Stimulated activated naive B cell treated with anti-CD40 and anti-IgM and Interleukin-4, amounts not matched to agents 10 μg/mL and 1 μg/mL and 100 μg/mL, for 72 hours (primary cell): ENCODE measurements at regions not wholly inside any gene's neighbourhood (a gene's known extent, or its start where the extent isn't known, plus 50 kb on each side); places are given as distances from the start of the nearest gene placed in this dataset.

ENCODE experiments used
- ATAC-seq, 2 donors: fragments of 150-1000 bp; cut with Tn5 transposase; replicated peaks; 2 replicates each; pipeline ENCODE4 v1.10.0; 2021; ENCODE audit warnings: moderate library complexity in 1 of 2
- DNase-seq: peaks from one replicate; pipeline ENCODE4 v3.0.0; 2021
- H3K27ac Mint-ChIP-seq: one replicate; pipeline ENCODE4 v1.8.0; 2022; ENCODE audit warnings: mild to moderate bottlenecking, mixed read lengths
- H3K27me3 Mint-ChIP-seq, 2 donors: one replicate each; pipeline ENCODE4 v1.8.0; 2022; ENCODE audit warnings: mixed read lengths in 2 of 2
- H3K36me3 Mint-ChIP-seq, 2 donors: one replicate each; pipeline ENCODE4 v1.8.0; 2022; ENCODE audit warnings: mixed read lengths in 2 of 2, mild to moderate bottlenecking in 1 of 2
- H3K4me1 Mint-ChIP-seq, 2 donors: one replicate each; pipeline ENCODE4 v1.8.0; 2022; ENCODE audit warnings: mixed read lengths in 2 of 2, mild to moderate bottlenecking in 1 of 2
- H3K4me3 Mint-ChIP-seq, 2 donors: one replicate each; pipeline ENCODE4 v1.8.0; 2022; ENCODE audit warnings: mild to moderate bottlenecking in 2 of 2, mixed read lengths in 2 of 2, moderate library complexity in 1 of 2
- H3K9me3 Mint-ChIP-seq, 2 donors: one replicate each; pipeline ENCODE4 v1.8.0; 2022; ENCODE audit warnings: mixed read lengths in 2 of 2, mild to moderate bottlenecking in 1 of 2

DNA sequence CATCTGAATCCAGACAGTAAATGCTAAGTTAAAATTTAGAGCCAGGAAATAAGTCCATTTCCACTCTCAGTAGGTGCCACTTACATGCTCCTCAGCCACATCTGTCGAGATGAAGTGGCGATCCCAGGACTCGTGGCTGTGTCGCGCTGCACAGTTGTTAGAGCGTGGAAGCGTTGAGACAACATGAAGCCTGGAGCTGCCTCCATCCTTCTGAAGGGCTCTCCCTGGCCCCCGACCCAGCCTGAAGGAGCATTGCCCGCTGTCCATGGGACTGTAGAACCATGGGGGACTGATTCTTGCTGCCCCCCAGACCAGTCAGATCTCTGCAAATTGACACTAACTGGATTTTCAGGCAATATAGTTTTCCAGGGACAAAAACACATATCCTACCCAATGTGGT is 58.9 kb downstream of the IRX1 start:
- Mint-ChIP-seq H3K27me3 (no peaks in the 10 kb centered on the region), H3K9me3 (peaks cover 0 to 3% of the 10 kb centered on the region in 2 donors), H3K27ac (no peak overlapping the region), H3K36me3 (no peaks in the 10 kb centered on the region), H3K4me1 (no peaks in the 10 kb centered on the region), H3K4me3 (no peak overlapping the region)
- no peak for ATAC-seq
- DNase-seq: no peak

DNA sequence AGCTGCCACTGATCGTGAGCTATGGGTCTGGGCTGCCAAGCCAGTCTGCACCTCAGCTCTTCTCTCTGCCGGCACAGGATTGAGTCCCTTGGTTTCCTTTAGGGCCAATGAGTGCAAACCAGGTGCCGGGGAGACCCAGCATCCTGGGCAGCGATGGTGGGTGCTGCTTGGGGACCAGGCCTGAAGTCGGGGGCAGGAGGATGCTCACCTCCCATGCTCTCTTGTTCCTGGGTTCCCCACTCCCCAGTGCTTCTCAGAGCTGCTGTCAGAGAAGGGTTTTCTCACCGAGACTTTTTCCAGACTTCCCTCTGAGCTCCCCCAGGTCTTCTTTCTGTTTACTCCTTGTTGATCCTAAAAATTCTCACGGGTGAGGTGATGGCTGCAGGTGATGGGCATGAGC is 61.2 kb downstream of the IRX1 start:
- ATAC-seq: no peak
- no peaks in the 10 kb centered on the region for H3K36me3 Mint-ChIP-seq
- no peak for DNase-seq
- no peaks in the 10 kb centered on the region for H3K9me3 Mint-ChIP-seq
- H3K27ac Mint-ChIP-seq: no peak overlapping the region
- no peaks in the 10 kb centered on the region for H3K4me1 Mint-ChIP-seq
- H3K4me3 Mint-ChIP-seq: no peak overlapping the region
- H3K27me3 Mint-ChIP-seq: no peaks in the 10 kb centered on the region

DNA sequence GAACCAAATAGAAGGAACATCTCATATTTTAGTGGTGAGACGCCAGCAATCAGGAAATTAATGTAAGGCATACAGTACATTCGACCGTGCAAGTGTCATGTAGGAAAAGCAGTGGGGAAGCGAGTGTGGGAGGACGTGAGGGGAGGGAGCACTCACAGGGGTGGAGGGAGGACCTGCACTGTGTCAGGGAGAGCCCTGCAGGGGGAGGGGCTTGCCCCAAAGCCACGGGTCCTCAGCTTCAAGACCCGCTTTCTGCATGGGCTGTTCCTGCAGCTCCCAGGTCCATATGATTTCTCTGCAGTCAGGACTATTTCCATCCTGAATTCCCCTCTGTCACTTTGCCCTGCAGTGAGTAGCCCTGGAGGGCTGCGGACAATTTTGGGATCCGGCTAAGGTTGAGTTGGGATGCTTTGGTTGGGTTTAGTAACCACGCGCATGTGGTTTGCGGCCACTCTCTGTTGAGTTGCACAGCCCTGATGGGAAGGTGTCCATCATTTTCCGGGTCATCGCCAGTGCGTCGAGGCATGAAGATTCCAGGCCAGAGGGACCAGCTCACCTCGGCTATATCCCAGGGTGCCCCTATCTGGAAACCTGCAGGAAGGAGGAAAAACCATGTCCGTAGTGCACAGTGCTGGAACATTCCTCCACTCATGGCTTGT is 61.9 kb downstream of the IRX1 start:
- no peaks in the 10 kb centered on the region for H3K27me3 Mint-ChIP-seq
- no peak for ATAC-seq
- H3K36me3 Mint-ChIP-seq: no peaks in the 10 kb centered on the region
- no peak overlapping the region for H3K4me3 Mint-ChIP-seq
- DNase-seq: no peak
- no peak overlapping the region for H3K27ac Mint-ChIP-seq
- no peaks in the 10 kb centered on the region for H3K9me3 Mint-ChIP-seq
- no peaks in the 10 kb centered on the region for H3K4me1 Mint-ChIP-seq

DNA sequence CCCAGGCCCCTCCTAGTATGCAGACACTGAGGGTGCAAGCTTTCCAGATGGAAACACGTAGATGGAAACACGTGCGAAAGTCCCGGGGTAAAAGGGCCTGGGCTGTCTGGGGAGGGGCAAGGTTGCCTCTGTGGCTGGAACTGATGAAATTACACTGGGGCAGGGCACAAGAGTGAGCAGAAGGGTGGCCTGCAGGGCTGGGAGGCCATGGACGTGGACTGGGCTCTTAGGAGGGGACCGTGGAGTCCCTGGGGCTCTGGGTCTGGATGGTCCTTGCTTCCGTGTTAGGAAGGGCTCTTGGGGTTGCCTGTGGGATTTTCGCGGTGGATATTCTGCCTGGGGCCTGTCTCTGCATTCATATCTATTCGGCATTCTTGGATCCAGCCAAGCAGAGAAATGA is 63.3 kb downstream of the IRX1 start:
- DNase-seq: no peak
- no peak for ATAC-seq
- Mint-ChIP-seq H3K4me1 (no peaks in the 10 kb centered on the region), H3K27ac (no peak overlapping the region), H3K27me3 (no peaks in the 10 kb centered on the region), H3K36me3 (no peaks in the 10 kb centered on the region), H3K4me3 (no peak overlapping the region), H3K9me3 (peaks cover 0 to 2% of the 10 kb centered on the region in 2 donors)

DNA sequence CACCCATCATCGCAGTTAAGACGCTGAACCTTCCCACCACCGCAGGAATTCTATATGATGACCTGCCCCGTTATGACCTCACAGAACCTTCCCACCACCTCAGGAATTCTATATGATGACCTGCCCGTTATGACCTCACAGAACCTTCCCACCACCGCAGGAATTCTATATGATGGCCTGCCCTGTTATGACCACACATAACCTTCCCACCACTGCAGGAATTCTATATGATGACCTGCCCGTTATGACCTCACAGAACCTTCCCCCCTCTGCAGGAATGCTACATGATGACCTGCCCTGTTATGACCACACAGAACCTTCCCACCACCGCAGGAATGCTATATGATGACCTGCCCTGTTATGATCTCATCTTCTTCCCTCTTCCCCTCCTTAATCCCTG is 64.3 kb downstream of the IRX1 start:
- no peaks in the 10 kb centered on the region for H3K4me1 Mint-ChIP-seq
- DNase-seq (no peak), ATAC-seq (no peak)
- peaks cover 0 to 2% of the 10 kb centered on the region in 2 donors for H3K9me3 Mint-ChIP-seq
- no peaks in the 10 kb centered on the region for H3K27me3 Mint-ChIP-seq
- H3K4me3 Mint-ChIP-seq: no peak overlapping the region
- H3K36me3 Mint-ChIP-seq: no peaks in the 10 kb centered on the region
- H3K27ac Mint-ChIP-seq: no peak overlapping the region

DNA sequence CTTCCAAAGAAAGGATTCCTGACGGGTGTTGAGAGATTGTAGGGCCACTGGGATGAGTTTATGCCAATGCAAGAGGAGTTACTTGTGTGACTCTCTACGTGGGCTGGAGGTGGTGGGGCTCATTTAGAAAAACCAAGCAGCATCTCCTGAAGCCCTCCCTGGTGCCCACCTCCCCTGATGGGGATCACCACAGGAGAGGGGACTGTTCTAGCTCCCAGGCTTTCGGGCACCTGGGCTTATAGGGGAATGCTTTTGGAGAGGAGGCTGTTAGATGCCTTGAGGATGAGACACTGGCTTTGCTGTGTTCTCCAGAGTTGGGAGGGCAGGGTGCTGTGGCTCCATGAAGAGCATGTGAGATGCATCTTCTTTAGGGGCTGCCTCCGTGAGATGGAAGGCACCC is 65.0 kb downstream of the IRX1 start:
- Mint-ChIP-seq H3K4me3 (no peak overlapping the region), H3K27ac (no peak overlapping the region), H3K27me3 (no peaks in the 10 kb centered on the region), H3K4me1 (no peaks in the 10 kb centered on the region), H3K36me3 (no peaks in the 10 kb centered on the region), H3K9me3 (peaks cover 0 to 2% of the 10 kb centered on the region in 2 donors)
- DNase-seq (no peak), ATAC-seq (no peak)

DNA sequence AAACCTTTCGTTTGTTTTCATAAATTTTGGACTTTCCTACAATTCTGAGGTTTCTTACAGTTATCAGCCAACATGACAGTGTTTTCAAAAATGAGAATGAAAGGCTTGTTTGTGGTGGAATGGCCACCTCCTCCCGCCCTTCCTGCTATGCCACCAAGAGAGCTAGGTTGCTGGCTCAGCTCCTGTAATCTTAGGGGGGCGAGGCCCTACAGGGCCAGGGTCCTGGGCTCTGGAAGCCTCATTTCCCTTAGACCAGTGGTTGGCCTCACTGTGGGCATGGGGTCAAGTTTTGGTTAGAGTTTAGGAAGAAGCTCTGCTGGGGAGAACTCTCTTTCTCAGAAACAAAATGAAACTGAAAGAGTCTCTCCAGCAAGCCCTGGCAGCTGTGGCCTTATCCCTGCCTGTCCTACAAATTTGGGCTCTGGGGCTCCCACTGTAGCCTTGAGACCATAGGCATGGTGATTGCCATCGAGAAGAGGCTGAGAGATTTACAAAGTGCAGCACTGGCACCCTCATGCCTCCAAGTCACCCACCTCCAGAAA is 66.2 kb downstream of the IRX1 start:
- Mint-ChIP-seq H3K27ac (no peak overlapping the region), H3K4me3 (no peak overlapping the region), H3K36me3 (no peaks in the 10 kb centered on the region), H3K4me1 (no peaks in the 10 kb centered on the region), H3K9me3 (peaks cover 0 to 3% of the 10 kb centered on the region in 2 donors), H3K27me3 (no peaks in the 10 kb centered on the region)
- ATAC-seq: no peak
- no peak for DNase-seq

DNA sequence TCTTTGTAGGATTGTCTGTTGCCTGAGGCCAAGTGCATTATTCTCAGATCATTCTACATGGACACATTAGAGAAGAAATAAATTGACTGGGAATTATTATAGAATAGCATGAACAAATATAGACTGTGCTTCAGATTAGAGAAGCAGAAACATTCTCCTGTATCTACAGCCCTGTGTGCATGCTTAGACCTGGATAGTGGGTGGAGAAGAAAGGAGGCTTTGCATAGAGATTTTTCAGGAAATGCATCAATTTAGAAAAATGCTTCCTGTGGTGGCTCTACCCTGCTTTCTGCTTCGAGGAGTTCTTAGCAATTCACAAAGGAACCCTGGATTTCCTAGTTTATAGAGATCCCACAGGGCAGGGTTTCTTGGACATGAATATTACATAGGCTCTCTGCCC is 66.7 kb downstream of the IRX1 start:
- Mint-ChIP-seq H3K27me3 (no peaks in the 10 kb centered on the region), H3K27ac (no peak overlapping the region)

DNA sequence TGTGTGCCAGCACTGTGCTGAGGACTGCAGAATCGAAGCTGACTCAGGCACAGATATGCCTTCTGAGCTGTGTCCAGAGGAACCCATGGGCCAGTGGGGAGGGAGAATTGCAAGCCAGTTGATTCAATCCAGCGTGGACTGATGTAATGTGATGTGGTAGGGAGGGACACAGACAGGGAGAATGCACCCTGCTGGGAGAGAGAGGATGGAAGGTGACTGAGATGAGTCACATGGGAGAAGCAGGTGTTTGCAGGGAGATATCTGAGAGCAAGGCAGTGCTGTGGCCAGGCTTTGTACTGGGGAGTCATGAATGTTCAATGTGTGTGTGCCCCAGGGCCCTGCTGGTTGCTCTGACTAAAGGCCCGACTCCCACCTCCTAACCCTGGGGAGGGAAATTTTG is 75.7 kb downstream of the IRX1 start:
- H3K4me1 Mint-ChIP-seq: no peaks in the 10 kb centered on the region
- H3K36me3 Mint-ChIP-seq: no peaks in the 10 kb centered on the region
- no peak overlapping the region for H3K27ac Mint-ChIP-seq
- ATAC-seq (no peak), DNase-seq (no peak)
- no peaks in the 10 kb centered on the region for H3K27me3 Mint-ChIP-seq
- no peak overlapping the region for H3K4me3 Mint-ChIP-seq
- peaks cover 0 to 6% of the 10 kb centered on the region in 2 donors for H3K9me3 Mint-ChIP-seq

More for the DNA sequence above, 66.7 kb downstream of the IRX1 start:
- ATAC-seq (no peak), DNase-seq (no peak)
- H3K4me1 Mint-ChIP-seq: no peaks in the 10 kb centered on the region
- H3K36me3 Mint-ChIP-seq: no peaks in the 10 kb centered on the region
- H3K9me3 Mint-ChIP-seq: peaks cover 0 to 3% of the 10 kb centered on the region in 2 donors
- no peak overlapping the region for H3K4me3 Mint-ChIP-seq

DNA sequence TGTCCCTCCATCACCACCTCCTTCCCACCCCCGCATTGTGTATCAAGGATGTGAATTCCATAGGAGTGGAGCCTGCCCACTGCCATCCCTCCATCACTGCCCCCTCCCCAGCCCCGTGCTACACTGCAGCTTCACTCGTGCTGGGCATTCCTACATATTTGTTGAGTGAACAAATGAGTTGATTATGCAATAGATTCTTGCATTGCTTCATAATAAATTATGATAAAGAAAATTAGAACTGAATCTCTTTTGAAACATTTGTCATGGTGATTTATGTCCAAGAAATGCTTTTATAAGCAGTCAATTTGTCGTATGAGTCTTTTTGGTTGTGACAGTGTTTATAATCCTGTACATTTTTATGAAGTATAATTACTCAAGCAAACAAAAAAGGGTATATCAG is 83.2 kb downstream of the IRX1 start:
- no peak overlapping the region for H3K27ac Mint-ChIP-seq
- DNase-seq: no peak
- H3K9me3 Mint-ChIP-seq: peaks cover 0 to 5% of the 10 kb centered on the region in 2 donors
- no peak for ATAC-seq
- no peaks in the 10 kb centered on the region for H3K36me3 Mint-ChIP-seq
- H3K27me3 Mint-ChIP-seq: no peaks in the 10 kb centered on the region
- no peak overlapping the region for H3K4me3 Mint-ChIP-seq
- H3K4me1 Mint-ChIP-seq: no peaks in the 10 kb centered on the region

DNA sequence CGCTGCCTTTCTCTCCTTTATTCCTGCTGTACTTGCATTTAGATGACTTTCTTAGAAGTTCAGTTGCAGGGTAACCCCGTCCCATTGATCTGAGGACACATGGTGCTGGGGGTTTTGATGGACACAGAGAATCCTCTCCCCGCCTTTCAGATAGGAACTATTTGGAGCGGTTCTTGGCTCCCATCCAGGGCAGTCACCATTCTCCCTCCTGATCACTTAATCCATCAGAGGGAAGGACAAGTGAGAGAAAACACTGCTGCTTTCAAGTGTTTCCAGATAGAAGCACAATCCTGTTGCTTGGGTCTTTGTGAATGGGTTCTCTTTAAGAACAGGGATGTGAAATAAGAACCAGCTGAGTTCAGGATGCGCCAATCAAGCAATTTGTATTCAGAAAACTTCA is 85.2 kb downstream of the IRX1 start:
- DNase-seq (no peak), ATAC-seq (no peak)
- Mint-ChIP-seq H3K4me3 (no peak overlapping the region), H3K27me3 (no peaks in the 10 kb centered on the region), H3K36me3 (no peaks in the 10 kb centered on the region), H3K4me1 (no peaks in the 10 kb centered on the region), H3K9me3 (peaks cover 0 to 4% of the 10 kb centered on the region in 2 donors), H3K27ac (no peak overlapping the region)

DNA sequence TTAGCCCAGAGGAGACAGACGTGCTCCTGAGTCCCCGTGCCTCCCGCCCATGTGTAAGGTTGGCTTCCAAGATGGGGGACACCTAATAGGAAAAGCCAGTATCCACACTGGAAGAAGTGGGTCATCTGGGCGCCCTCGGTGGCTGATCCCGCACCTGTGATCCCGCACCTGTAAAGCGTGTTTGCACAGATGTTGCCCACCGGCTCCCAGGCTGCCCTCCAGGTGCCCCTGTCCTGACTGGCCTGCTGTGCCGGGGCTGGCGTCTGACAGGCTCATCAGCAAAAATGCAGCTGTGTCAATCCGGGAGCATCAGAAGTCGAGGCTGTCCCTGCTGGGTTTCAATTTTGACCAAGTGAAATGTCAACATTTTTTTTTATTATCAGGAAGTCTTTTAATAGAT is 88.5 kb downstream of the IRX1 start:
- Mint-ChIP-seq H3K27me3 (no peaks in the 10 kb centered on the region), H3K4me1 (no peaks in the 10 kb centered on the region), H3K4me3 (no peak overlapping the region), H3K9me3 (peaks cover 0 to 3% of the 10 kb centered on the region in 2 donors), H3K27ac (no peak overlapping the region), H3K36me3 (no peaks in the 10 kb centered on the region)
- DNase-seq: no peak
- ATAC-seq: no peak

DNA sequence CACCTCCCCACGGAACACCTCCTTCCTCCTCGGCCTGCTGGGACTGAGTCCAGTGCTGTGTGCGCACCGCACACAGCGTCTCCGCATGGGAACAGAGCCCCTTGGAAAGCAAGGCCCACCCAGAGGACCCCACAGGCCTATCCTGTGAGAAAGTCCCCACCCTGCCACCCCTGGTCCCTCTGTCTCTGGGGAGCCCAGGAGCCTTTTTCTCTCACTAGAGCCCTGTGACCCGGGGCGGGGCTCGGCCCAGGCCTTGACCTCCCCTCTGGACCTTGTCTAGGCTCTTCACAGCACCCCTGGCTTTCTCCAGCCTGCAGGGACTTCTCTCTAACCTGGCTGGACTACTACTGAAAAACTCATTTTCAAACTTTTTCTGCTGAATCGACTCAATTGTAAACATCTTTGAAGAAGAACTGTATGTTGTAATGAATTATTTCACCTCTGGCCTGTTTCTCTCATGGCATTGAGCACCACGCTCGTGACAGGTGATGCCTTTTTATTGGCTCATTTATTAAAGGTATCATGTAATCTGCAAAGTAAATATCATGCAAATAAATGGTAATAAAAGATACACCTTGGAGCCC is 89.2 kb downstream of the IRX1 start:
- Mint-ChIP-seq H3K27me3 (no peaks in the 10 kb centered on the region), H3K36me3 (no peaks in the 10 kb centered on the region), H3K9me3 (peaks cover 0 to 3% of the 10 kb centered on the region in 2 donors), H3K4me3 (no peak overlapping the region), H3K4me1 (no peaks in the 10 kb centered on the region), H3K27ac (no peak overlapping the region)
- no peak for DNase-seq
- ATAC-seq: no peak

DNA sequence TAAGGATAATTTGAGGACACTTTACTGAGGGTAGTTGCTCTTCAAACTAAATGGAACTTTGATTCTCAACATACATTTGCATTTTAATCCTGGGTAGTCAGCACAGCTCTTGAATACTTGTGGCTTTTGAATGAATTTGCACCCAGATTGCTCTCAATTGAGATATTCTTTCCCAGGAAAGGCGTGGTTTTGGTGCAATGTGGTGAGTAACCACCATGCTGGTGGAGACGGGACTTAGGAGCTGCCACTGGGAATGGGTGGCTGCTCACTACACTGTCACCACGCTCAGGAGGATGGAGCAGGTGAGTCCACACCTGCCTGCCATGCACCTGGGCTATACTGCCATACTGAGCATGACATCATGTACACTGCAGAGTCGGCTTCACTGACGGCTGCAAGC is 99.2 kb downstream of the IRX1 start:
- H3K36me3 Mint-ChIP-seq: no peaks in the 10 kb centered on the region
- no peaks in the 10 kb centered on the region for H3K27me3 Mint-ChIP-seq
- no peak for ATAC-seq
- peaks cover 0 to 6% of the 10 kb centered on the region in 2 donors for H3K9me3 Mint-ChIP-seq
- H3K4me1 Mint-ChIP-seq: no peaks in the 10 kb centered on the region
- H3K4me3 Mint-ChIP-seq: no peak overlapping the region
- DNase-seq: no peak
- H3K27ac Mint-ChIP-seq: no peak overlapping the region

DNA sequence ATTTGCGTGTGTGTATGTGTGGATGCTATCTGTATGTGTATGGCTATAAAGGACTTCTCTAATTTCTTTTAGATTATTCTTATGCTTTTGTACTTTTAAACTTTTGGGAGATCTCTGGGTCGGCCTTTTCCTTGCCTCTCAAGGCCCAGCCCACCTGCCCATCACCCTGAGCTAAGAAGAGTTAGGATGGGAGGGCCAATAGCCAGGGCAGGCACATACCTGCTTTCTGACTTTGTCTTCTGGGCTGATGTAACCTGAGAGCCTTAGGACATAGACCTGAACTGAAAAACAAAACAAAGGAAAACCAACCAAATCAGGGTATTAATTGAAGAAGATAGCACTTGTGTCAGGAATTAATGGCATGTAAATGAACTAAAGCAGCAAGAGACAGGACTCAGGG is 100.2 kb downstream of the IRX1 start:
- no peak for ATAC-seq
- no peaks in the 10 kb centered on the region for H3K4me1 Mint-ChIP-seq
- peaks cover 0 to 5% of the 10 kb centered on the region in 2 donors for H3K9me3 Mint-ChIP-seq
- no peaks in the 10 kb centered on the region for H3K36me3 Mint-ChIP-seq
- no peak for DNase-seq
- H3K4me3 Mint-ChIP-seq: no peak overlapping the region
- no peak overlapping the region for H3K27ac Mint-ChIP-seq
- H3K27me3 Mint-ChIP-seq: peaks cover 0 to 5% of the 10 kb centered on the region in 2 donors
